ENCODE measurements at regions not wholly inside any gene's neighbourhood (a gene's known extent, or its start where the extent isn't known, plus 50 kb on each side); places are given as distances from the start of the nearest gene placed in this dataset.
"Not testable (repeated sequence)": the region's sequence is repeated elsewhere in the genome, so short reads cannot be mapped to it uniquely, and the experiment has no call there.

DNA sequence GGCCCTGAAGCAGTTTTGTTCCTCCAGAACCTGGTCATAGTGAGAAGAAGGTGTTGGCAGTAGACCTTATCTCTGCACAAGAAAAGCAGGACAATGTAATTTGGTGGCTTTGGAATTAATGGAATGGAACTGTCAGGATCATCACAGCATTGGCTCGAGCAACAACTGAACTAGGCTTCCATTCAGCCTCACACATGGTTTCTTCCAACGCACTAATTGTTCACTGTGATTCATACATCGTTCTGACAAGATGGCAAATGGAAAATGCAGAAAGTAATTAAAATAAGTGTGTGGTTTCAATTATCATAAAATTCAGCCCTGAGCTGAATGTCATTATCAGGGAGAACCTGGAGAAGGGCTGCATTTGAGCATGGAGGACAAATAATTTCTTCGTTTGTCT is 80.6 kb downstream of the MFSD1 start:
- DNase-seq (ENCODE audit: low spot score) = no peak

DNA sequence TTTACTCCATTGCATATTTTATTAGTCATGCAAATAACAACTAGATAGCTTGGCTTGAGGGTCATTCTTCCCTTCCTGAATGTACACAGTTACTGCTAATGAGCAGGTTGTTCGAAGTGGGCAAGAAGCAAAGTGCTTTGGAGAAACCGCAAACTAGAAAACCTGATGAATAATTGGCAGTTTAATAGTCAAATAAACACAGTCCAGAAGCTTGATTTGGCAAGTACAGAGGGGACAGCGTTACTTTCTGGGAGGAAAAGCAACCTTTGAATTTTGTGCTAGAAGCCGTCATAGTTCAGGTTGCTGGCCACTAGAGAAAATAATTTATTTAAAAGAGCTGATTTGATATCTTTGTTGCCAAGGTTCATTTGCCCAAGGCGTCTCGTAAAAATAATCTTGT is 94.9 kb downstream of the MFSD1 start:
- DNase-seq (ENCODE audit: low spot score) = no peak

GRCh38 chr3:158906749-158907148 is 104.9 kb downstream of the MFSD1 start:
- no peak for DNase-seq (ENCODE audit: low spot score)

GRCh38 chr3:158908187-158908734 is 106.4 kb downstream of the MFSD1 start:
- no peak for DNase-seq (ENCODE audit: low spot score)

- no peak for DNase-seq (ENCODE audit: low spot score)
Measured at GRCh38 chr3:158909870-158910269, 108.0 kb downstream of the MFSD1 start.

- no peak for DNase-seq (ENCODE audit: low spot score)
Measured at GRCh38 chr3:158911586-158911985, 109.7 kb downstream of the MFSD1 start.

DNA sequence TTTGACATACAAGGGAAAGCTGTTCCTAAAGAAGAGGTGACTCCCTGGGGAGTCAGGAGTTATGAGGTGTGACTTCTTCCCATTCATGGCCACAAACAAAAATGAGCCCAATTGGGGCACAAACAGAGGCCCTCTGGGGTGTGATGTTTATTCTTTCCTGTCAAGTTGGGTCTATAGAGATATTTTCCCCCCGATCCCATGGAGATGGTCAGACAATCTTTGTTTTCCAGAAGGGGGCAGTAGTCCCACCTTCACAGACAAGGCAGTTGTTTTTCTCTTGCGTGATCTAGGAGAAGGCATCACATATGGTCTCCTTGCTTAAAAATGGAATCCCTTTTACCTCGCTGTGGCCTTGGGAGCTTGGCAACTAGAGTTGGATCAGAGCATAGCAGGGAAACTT is 110.3 kb downstream of the MFSD1 start:
- peak; percentile 14 for DNase-seq (ENCODE audit: low spot score)

DNA sequence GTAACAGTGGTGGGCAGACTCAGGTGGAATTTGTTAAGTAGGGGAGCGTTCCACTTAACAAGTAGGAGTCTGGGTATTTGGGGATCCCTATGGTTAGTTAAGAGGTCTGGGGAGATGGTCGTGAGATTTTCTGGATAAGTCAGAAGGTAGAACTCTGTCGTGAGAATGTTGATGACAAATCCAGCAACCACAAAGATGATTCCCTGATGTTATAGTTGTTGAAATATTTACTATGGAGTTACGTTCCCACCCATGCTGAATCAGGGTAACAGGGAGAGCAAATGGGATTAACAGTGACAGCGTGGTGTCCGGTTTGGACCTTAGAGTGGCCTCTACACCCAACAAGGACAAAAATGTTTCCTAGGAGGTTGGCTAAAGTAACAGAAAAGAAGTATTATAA is 110.8 kb downstream of the MFSD1 start:
- DNase-seq (ENCODE audit: low spot score) = no peak

- no peak for DNase-seq (ENCODE audit: low spot score)
Measured at GRCh38 chr3:158916111-158916510, 114.3 kb downstream of the MFSD1 start.

- DNase-seq (ENCODE audit: low spot score) = peak; percentile 59
Measured at GRCh38 chr3:158918008-158918407, 116.2 kb downstream of the MFSD1 start.

- no peak for DNase-seq (ENCODE audit: low spot score)
Measured at GRCh38 chr3:158918451-158918850, 116.6 kb downstream of the MFSD1 start.

- DNase-seq (ENCODE audit: low spot score) = no peak
Measured at GRCh38 chr3:158920371-158920770, 118.5 kb downstream of the MFSD1 start.

- DNase-seq (ENCODE audit: low spot score) = no peak
Measured at GRCh38 chr3:158925021-158925420, 123.2 kb downstream of the MFSD1 start.

GRCh38 chr3:158925828-158926494 is 124.1 kb downstream of the MFSD1 start:
- DNase-seq (ENCODE audit: low spot score) = no peak

GRCh38 chr3:158935846-158936245 is 134.0 kb downstream of the MFSD1 start:
- DNase-seq (ENCODE audit: low spot score) = no peak

DNA sequence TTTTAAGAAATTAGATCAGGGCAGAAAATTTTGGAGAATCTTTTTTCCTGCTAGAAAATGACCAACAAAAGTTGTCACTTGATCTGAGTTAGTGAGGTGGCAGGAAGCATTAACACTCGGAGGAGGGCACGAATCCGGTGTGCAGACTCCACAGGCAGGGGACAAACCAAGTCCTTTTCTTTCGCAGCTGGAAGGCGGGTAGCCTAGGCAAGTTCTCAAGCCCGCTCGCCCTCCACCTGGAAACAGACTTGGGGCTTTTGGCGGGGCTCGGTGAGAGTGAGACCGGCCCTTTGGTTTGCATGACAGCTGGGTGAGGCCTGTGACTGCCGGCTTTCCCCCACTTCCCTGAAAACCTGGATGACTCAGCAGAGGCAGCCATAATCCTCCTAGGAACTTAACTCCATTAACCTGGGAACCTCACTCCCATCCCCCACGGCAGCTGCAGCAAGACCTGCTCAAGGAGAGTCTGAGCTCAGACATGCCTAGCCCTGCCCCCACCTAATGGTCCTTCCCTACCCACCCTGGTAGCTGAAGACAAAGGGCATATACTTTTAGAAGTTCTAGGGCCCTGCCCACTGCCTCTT is 134.8 kb downstream of the MFSD1 start:
- no peak for DNase-seq (ENCODE audit: low spot score)

- no peak for DNase-seq (ENCODE audit: low spot score)
Measured at GRCh38 chr3:158950178-158950901, 148.5 kb downstream of the MFSD1 start.

GRCh38 chr3:158953131-158953530 is 151.3 kb downstream of the MFSD1 start:
- no peak for DNase-seq (ENCODE audit: low spot score)

DNA sequence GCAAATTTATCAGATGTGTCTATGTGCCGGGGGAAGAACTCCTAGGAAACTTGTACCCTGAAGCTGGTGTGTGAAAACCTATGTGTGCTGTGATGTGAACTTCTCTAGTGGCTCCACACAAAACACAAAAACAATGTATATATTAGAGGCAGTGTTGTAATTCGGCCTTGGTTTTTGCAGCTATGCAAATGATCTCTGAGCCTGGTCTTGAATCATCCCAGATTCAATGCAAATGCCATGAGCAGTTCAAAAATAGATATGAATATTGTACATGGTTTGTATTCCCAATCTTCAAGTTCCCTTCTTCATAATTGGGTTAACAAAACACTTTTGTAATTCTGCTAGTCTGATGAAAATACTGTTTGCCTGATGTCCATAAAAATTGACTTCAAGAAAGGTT is 152.6 kb downstream of the MFSD1 start:
- DNase-seq (ENCODE audit: low spot score) = no peak

- not testable (repeated sequence) for DNase-seq (ENCODE audit: low spot score)
Measured at GRCh38 chr3:158957777-158958176, 155.9 kb downstream of the MFSD1 start.

DNA sequence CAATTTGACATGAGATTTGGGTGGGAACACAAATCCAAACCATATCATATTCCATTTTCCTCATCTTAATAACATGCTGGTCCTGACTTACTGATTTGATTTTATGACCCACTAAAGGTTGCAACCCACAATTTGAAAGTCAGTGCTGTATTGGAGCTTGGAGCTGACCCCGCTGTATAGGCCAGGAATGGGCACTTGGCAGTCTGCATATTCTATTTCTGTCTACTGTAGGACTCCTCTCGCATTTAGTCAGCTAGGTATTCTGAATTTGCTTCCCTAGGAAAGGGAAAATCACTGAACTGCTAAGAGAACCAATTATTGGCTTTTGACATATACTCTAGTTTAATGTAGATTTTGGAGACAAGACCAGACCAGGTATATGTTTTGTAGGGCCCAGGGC is 157.0 kb downstream of the MFSD1 start:
- DNase-seq (ENCODE audit: low spot score) = no peak

GRCh38 chr3:158961471-158961870 is 159.6 kb downstream of the MFSD1 start:
- DNase-seq (ENCODE audit: low spot score) = no peak

- no peak for DNase-seq (ENCODE audit: low spot score)
Measured at GRCh38 chr3:158961911-158962310, 160.1 kb downstream of the MFSD1 start.

Measured in COLO829 (cell line).